COR-L47 (cell line): ENCODE measurements at regions not wholly inside any gene's neighbourhood (a gene's known extent, or its start where the extent isn't known, plus 50 kb on each side); places are given as distances from the start of the nearest gene placed in this dataset.
"Not testable (repeated sequence)": the region's sequence is repeated elsewhere in the genome, so short reads cannot be mapped to it uniquely, and the experiment has no call there.

ENCODE experiments used
- DNase-seq: peaks from one replicate; lab custom pipeline; 2025; lab: John Stamatoyannopoulos, UW

GRCh38 chr16:9141813-9142212, 50.4 kb downstream of the HAPSTR1 start:
- DNase-seq = no peak

GRCh38 chr16:9144106-9144505, 52.7 kb downstream of the HAPSTR1 start:
- no peak for DNase-seq

GRCh38 chr16:9148374-9149015, 57.1 kb downstream of the HAPSTR1 start:
- DNase-seq = no peak

- DNase-seq = no peak
Observed at GRCh38 chr16:9151074-9151473, 59.6 kb downstream of the HAPSTR1 start.

GRCh38 chr16:9151597-9151996, 60.2 kb downstream of the HAPSTR1 start:
- DNase-seq = no peak

- DNase-seq = no peak
Observed at GRCh38 chr16:9152649-9153501, 61.4 kb downstream of the HAPSTR1 start.

- DNase-seq = no peak
Observed at GRCh38 chr16:9153502-9153864, 62.0 kb downstream of the HAPSTR1 start.

GRCh38 chr16:9154567-9155410, 63.3 kb downstream of the HAPSTR1 start:
- no peak for DNase-seq

GRCh38 chr16:9155871-9156270, 64.4 kb downstream of the HAPSTR1 start:
- DNase-seq = no peak

- DNase-seq = peak; percentile 6
Observed at GRCh38 chr16:9159839-9160550, 68.6 kb downstream of the HAPSTR1 start.

GRCh38 chr16:9160551-9160911, 69.1 kb downstream of the HAPSTR1 start:
- DNase-seq = no peak

- DNase-seq = no peak
Observed at GRCh38 chr16:9165681-9166080, 74.2 kb downstream of the HAPSTR1 start.

- not testable (repeated sequence) for DNase-seq
Observed at GRCh38 chr16:9166326-9166993, 75.0 kb downstream of the HAPSTR1 start.

GRCh38 chr16:9169094-9169493, 77.7 kb downstream of the HAPSTR1 start:
- DNase-seq = no peak

GRCh38 chr16:9170470-9170869, 79.0 kb downstream of the HAPSTR1 start:
- DNase-seq = no peak

GRCh38 chr16:9176547-9177418, 85.3 kb downstream of the HAPSTR1 start:
- DNase-seq = no peak

GRCh38 chr16:9177861-9178260, 86.4 kb downstream of the HAPSTR1 start:
- no peak for DNase-seq

GRCh38 chr16:9183682-9184353, 92.4 kb downstream of the HAPSTR1 start:
- no peak for DNase-seq

- DNase-seq = no peak
Observed at GRCh38 chr16:9184354-9184690, 92.9 kb downstream of the HAPSTR1 start.

- no peak for DNase-seq
Observed at GRCh38 chr16:9185381-9185780, 93.9 kb downstream of the HAPSTR1 start.
